Lower leg skin (tissue), 3 donors: ENCODE measurements at regions not wholly inside any gene's neighbourhood (a gene's known extent, or its start where the extent isn't known, plus 50 kb on each side); places are given as distances from the start of the nearest gene placed in this dataset.

ENCODE experiments used
- POLR2A ChIP-seq, 2 donors: fragments of 450-650 bp; IDR thresholded peaks; one replicate each; pipeline ENCODE4 v1.6.1; 2016 to 2017; ENCODE audit warnings: antibody characterized with exemption in 2 of 2, mild to moderate bottlenecking in 1 of 2, moderate library complexity in 1 of 2
- TF ChIP-seq, protein P1 (sequence below), 3 donors: fragments of 450-650 bp; IDR thresholded peaks; one replicate each; pipeline ENCODE4 v1.5.1; 2016; ENCODE audit warnings: antibody characterized with exemption in 3 of 3, mild to moderate bottlenecking in 3 of 3, moderate library complexity in 2 of 3

DNA sequence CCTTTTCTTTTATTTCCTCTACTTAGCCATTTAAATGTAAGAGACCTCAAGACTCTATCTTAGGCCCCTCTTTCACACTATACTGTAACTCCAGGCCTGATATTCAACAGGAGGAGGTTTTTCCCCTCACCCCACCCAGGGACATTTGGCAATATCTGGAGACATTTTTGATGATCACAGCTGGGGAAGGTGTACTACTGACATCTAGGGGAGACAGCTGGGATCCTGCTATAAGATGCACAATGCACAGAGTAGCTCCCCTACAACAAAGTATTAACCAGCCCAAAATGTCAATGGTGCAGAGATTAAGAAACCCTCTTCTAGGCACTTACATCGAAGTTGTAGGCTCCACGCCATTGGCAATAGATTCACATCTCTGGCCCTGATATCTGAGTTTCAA is 517.5 kb upstream of the UBE2E2 start:
- no peak for TF ChIP-seq POLR2A (IDR thresholded peaks at IDR 0.05)
- TF ChIP-seq, protein P1, sequence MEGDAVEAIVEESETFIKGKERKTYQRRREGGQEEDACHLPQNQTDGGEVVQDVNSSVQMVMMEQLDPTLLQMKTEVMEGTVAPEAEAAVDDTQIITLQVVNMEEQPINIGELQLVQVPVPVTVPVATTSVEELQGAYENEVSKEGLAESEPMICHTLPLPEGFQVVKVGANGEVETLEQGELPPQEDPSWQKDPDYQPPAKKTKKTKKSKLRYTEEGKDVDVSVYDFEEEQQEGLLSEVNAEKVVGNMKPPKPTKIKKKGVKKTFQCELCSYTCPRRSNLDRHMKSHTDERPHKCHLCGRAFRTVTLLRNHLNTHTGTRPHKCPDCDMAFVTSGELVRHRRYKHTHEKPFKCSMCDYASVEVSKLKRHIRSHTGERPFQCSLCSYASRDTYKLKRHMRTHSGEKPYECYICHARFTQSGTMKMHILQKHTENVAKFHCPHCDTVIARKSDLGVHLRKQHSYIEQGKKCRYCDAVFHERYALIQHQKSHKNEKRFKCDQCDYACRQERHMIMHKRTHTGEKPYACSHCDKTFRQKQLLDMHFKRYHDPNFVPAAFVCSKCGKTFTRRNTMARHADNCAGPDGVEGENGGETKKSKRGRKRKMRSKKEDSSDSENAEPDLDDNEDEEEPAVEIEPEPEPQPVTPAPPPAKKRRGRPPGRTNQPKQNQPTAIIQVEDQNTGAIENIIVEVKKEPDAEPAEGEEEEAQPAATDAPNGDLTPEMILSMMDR (IDR thresholded peaks at IDR 0.05): no peak
